ENCODE measurements at regions not wholly inside any gene's neighbourhood (a gene's known extent, or its start where the extent isn't known, plus 50 kb on each side); places are given as distances from the start of the nearest gene placed in this dataset.
A peak's percentile ranks its signal among the peaks of the same experiment; 100 is the strongest.

GRCh38 chr2:185201063-185201462 is 537.5 kb upstream of the FSIP2 start:
- TF ChIP-seq EP300 (IDR thresholded peaks at IDR 0.05; ENCODE audit: borderline replicate concordance) (no peak), YY1 (IDR thresholded peaks at IDR 0.05; ENCODE audit: low read depth) (no peak), NFIC (IDR thresholded peaks at IDR 0.05) (0 out of 2 replicates have a peak, but pooled peaks have one; percentile 32)

- TF ChIP-seq TAF1 (IDR thresholded peaks at IDR 0.05; ENCODE audit: low read depth) (no peak), FOXM1 (IDR thresholded peaks at IDR 0.05; ENCODE audit: borderline replicate concordance, low read depth) (no peak), RAD21 (IDR thresholded peaks at IDR 0.05; ENCODE audit: low read depth) (no peak), CEBPB (IDR thresholded peaks at IDR 0.05) (no peak), TEAD4 (IDR thresholded peaks at IDR 0.05) (no peak), TCF12 (IDR thresholded peaks at IDR 0.05; ENCODE audit: low read depth) (no peak), NFIC (IDR thresholded peaks at IDR 0.05) (no peak), EP300 (IDR thresholded peaks at IDR 0.05; ENCODE audit: borderline replicate concordance) (no peak), EGR1 (IDR thresholded peaks at IDR 0.05) (no peak), CREB1 (IDR thresholded peaks at IDR 0.05; ENCODE audit: low read depth) (no peak), USF1 (IDR thresholded peaks at IDR 0.05) (no peak), YY1 (IDR thresholded peaks at IDR 0.05; ENCODE audit: low read depth) (no peak)
- TF ChIP-seq, protein P1, sequence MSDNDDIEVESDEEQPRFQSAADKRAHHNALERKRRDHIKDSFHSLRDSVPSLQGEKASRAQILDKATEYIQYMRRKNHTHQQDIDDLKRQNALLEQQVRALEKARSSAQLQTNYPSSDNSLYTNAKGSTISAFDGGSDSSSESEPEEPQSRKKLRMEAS (IDR thresholded peaks at IDR 0.05), result no peak
- TF ChIP-seq, protein P2, sequence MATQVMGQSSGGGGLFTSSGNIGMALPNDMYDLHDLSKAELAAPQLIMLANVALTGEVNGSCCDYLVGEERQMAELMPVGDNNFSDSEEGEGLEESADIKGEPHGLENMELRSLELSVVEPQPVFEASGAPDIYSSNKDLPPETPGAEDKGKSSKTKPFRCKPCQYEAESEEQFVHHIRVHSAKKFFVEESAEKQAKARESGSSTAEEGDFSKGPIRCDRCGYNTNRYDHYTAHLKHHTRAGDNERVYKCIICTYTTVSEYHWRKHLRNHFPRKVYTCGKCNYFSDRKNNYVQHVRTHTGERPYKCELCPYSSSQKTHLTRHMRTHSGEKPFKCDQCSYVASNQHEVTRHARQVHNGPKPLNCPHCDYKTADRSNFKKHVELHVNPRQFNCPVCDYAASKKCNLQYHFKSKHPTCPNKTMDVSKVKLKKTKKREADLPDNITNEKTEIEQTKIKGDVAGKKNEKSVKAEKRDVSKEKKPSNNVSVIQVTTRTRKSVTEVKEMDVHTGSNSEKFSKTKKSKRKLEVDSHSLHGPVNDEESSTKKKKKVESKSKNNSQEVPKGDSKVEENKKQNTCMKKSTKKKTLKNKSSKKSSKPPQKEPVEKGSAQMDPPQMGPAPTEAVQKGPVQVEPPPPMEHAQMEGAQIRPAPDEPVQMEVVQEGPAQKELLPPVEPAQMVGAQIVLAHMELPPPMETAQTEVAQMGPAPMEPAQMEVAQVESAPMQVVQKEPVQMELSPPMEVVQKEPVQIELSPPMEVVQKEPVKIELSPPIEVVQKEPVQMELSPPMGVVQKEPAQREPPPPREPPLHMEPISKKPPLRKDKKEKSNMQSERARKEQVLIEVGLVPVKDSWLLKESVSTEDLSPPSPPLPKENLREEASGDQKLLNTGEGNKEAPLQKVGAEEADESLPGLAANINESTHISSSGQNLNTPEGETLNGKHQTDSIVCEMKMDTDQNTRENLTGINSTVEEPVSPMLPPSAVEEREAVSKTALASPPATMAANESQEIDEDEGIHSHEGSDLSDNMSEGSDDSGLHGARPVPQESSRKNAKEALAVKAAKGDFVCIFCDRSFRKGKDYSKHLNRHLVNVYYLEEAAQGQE (IDR thresholded peaks at IDR 0.05; ENCODE audit: low read depth), result no peak
Measured at GRCh38 chr2:185202381-185202780, 536.2 kb upstream of the FSIP2 start.

- TF ChIP-seq EGR1 (IDR thresholded peaks at IDR 0.05) (no peak), TCF12 (IDR thresholded peaks at IDR 0.05; ENCODE audit: low read depth) (no peak), CEBPB (IDR thresholded peaks at IDR 0.05) (no peak), TEAD4 (IDR thresholded peaks at IDR 0.05) (no peak), EP300 (IDR thresholded peaks at IDR 0.05; ENCODE audit: borderline replicate concordance) (no peak), USF1 (IDR thresholded peaks at IDR 0.05) (no peak), YY1 (IDR thresholded peaks at IDR 0.05; ENCODE audit: low read depth) (no peak), ZBTB7A (IDR thresholded peaks at IDR 0.05; ENCODE audit: low read depth) (no peak), NFIC (IDR thresholded peaks at IDR 0.05) (no peak), TAF1 (IDR thresholded peaks at IDR 0.05; ENCODE audit: low read depth) (no peak), CREB1 (IDR thresholded peaks at IDR 0.05; ENCODE audit: low read depth) (no peak), FOXM1 (IDR thresholded peaks at IDR 0.05; ENCODE audit: borderline replicate concordance, low read depth) (no peak), RAD21 (IDR thresholded peaks at IDR 0.05; ENCODE audit: low read depth) (no peak)
- TF ChIP-seq, protein P1 (IDR thresholded peaks at IDR 0.05), result no peak
- TF ChIP-seq, protein P2 (IDR thresholded peaks at IDR 0.05; ENCODE audit: low read depth), result no peak
Measured at GRCh38 chr2:185202945-185203528, 535.6 kb upstream of the FSIP2 start.

DNA sequence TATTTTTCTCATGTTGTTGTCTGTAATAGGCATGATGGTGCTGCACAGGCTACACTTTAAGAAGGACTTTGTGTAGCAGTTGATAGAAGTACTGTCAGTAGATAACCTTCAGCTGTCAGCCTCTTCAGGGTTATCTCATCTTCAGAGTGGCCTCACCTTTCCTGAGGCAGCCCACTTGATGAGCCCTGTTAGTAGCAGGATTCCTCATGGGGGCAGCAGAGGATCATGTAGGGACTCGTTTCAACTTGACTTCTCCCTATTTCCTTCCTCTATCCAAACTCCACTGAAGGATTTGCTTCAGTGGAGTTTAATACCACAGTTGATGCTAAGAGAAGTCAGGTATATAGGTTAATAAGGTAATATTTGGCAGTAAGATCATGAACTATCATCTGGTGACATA is 530.3 kb upstream of the FSIP2 start:
- TF ChIP-seq, protein P1 (IDR thresholded peaks at IDR 0.05), result no peak
- TF ChIP-seq TCF12 (IDR thresholded peaks at IDR 0.05; ENCODE audit: low read depth), result no peak
- TF ChIP-seq, protein P2 (IDR thresholded peaks at IDR 0.05; ENCODE audit: low read depth), result no peak
- peak; percentile 82 for TF ChIP-seq RAD21 (IDR thresholded peaks at IDR 0.05; ENCODE audit: low read depth)

Data from Ishikawa (cell line).